ENCODE measurements at regions not wholly inside any gene's neighbourhood (a gene's known extent, or its start where the extent isn't known, plus 50 kb on each side); places are given as distances from the start of the nearest gene placed in this dataset.
"Not testable (repeated sequence)": the region's sequence is repeated elsewhere in the genome, so short reads cannot be mapped to it uniquely, and the experiment has no call there.

DNA sequence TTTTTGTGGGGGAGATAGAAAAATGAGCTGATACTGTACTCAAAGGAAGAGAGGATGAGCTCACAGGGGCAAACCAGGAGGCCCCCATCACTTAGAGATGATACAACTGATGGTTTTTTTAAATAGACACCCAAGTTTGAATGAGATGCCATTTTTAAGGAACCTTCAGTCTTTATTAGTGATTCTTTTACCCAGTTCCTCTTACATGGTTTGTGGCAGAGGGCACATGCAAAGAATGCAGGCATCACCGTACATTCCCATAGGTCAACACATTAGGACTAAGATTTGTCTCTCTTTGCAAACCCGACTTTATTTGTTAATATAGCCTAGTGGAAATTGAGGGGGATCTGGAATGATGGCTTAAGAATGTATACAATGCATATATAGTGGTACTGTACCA lies 250.9 kb downstream of the ASXL3 start:
- H3K4me3 ChIP-seq (ENCODE audit: low read length), result no peak overlapping the region
- peak in 1 of 2 donors; percentile 13 for DNase-seq
- no peaks in the 10 kb centered on the region for H3K36me3 ChIP-seq (ENCODE audit: control insufficient read depth, insufficient read depth, low read length)
- 60% methylated on average over 1 of the region's 2 CpGs for WGBS (ENCODE audit: insufficient coverage, low lambda C conversion rate)
- no peaks in the 10 kb centered on the region for H3K27me3 ChIP-seq (ENCODE audit: control insufficient read depth, insufficient read depth, low read length)
- H3K9me3 ChIP-seq (ENCODE audit: control insufficient read depth, low read depth, low read length), result peaks cover 9% of the 10 kb centered on the region
- H3K4me1 ChIP-seq (ENCODE audit: control insufficient read depth, insufficient read depth, low read length), result peaks cover 3% of the 10 kb centered on the region
- H3K27ac ChIP-seq (ENCODE audit: low read length), result no peak overlapping the region

DNA sequence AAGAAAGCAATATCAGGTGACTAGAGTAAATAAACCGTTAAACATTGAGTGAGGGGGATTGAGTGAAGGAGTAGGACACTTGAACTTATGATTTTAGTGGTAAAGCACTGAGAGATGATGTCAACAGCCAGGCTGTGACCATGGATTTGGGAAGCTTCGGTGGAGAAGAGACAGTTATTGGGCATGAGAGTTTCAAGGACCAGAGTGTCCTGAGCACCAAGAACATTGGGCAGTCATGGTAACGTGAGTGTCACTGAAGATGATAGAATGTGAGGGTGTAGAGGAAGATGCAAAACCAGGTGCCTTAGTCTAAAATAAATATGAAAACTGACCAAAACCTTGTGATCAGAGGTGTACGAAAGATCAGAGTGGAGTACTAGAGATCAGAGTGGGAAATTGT lies 248.1 kb downstream of the ASXL3 start:
- 100% methylated on average over 2 of the region's 4 CpGs for WGBS (ENCODE audit: insufficient coverage, low lambda C conversion rate)
- Histone ChIP-seq H3K4me3 (ENCODE audit: low read length) (no peak overlapping the region), H3K36me3 (ENCODE audit: control insufficient read depth, insufficient read depth, low read length) (no peaks in the 10 kb centered on the region), H3K27me3 (ENCODE audit: control insufficient read depth, insufficient read depth, low read length) (no peaks in the 10 kb centered on the region), H3K4me1 (ENCODE audit: control insufficient read depth, insufficient read depth, low read length) (peaks cover 3% of the 10 kb centered on the region), H3K27ac (ENCODE audit: low read length) (no peak overlapping the region), H3K9me3 (ENCODE audit: control insufficient read depth, low read depth, low read length) (no peaks in the 10 kb centered on the region)
- DNase-seq, result no peak

DNA sequence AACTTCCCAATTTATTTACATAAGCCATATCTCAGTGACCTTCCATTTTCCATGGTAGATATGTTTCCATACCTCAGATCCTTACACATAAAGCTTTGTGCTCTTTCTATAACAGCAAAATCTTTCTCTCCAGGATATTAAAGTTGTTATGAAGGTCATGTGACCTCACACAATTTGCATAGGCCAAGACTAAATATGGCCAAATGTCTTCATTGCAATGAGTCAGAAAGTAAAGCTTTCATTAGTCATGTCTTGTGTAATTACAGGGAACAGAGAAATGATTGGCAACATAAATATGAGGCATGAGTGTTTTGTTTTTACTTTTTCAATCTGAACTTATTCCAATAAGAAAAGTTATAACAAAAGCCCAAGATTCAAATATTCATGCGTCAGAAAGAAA lies 243.5 kb downstream of the ASXL3 start:
- WGBS (ENCODE audit: insufficient coverage, low lambda C conversion rate), result no CpG with 5 or more reads among the region's 1 CpG
- no peak overlapping the region for H3K4me3 ChIP-seq (ENCODE audit: low read length)
- DNase-seq, result peak in 1 of 2 donors; percentile 29
- no peaks in the 10 kb centered on the region for H3K36me3 ChIP-seq (ENCODE audit: control insufficient read depth, insufficient read depth, low read length)
- H3K27ac ChIP-seq (ENCODE audit: low read length), result peak overlapping the region; percentile 62
- no peaks in the 10 kb centered on the region for H3K9me3 ChIP-seq (ENCODE audit: control insufficient read depth, low read depth, low read length)
- H3K4me1 ChIP-seq (ENCODE audit: control insufficient read depth, insufficient read depth, low read length), result no peaks in the 10 kb centered on the region
- H3K27me3 ChIP-seq (ENCODE audit: control insufficient read depth, insufficient read depth, low read length), result no peaks in the 10 kb centered on the region

DNA sequence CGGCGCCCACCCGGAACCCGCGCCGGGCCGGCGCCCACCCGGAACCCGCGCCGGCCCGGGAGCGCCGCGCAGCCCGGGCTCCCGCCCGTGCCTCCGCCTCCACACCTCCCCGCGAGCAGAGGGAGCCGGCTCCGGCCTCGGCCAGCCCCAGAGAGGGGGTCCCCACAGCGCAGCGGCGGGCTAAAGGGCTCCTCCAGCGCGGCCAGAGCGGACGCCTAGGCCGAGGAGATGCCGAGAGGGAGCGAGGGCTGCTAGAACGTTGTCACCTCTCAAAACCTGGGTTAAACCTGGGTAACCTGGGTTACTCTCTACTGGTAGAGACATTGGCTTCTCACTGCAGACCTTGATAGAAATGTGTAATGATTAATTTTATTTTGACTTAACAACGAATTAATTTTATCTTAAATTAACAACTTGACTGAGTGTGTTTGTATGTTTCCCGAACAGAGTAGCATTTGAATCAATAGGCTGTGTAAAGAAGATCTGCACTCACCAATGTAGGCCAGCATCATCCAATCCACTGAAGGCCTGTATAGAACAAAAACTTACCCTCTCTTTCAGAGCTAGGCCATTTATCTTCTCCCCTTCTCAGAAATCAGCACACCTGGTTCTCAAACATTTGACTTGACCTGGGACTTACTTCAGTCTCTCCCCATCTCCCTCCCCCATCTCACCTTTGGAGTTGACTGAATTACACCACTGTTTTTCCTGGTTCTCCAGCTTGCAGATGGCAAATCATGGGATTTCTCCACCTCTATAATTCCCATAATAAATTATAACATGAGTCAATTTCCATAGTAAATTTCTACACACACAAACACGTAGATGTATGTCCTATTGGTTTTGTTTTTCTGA lies 242.7 kb downstream of the ASXL3 start:
- Histone ChIP-seq H3K27ac (ENCODE audit: low read length) (peak overlapping the region; percentile 62), H3K4me3 (ENCODE audit: low read length) (peak overlapping the region; percentile 33), H3K4me1 (ENCODE audit: control insufficient read depth, insufficient read depth, low read length) (no peaks in the 10 kb centered on the region), H3K9me3 (ENCODE audit: control insufficient read depth, low read depth, low read length) (no peaks in the 10 kb centered on the region), H3K36me3 (ENCODE audit: control insufficient read depth, insufficient read depth, low read length) (no peaks in the 10 kb centered on the region), H3K27me3 (ENCODE audit: control insufficient read depth, insufficient read depth, low read length) (no peaks in the 10 kb centered on the region)
- WGBS (ENCODE audit: insufficient coverage, low lambda C conversion rate), result 100% methylated on average over 1 of the region's 39 CpGs
- peak; percentile 26 to 69 for DNase-seq

DNA sequence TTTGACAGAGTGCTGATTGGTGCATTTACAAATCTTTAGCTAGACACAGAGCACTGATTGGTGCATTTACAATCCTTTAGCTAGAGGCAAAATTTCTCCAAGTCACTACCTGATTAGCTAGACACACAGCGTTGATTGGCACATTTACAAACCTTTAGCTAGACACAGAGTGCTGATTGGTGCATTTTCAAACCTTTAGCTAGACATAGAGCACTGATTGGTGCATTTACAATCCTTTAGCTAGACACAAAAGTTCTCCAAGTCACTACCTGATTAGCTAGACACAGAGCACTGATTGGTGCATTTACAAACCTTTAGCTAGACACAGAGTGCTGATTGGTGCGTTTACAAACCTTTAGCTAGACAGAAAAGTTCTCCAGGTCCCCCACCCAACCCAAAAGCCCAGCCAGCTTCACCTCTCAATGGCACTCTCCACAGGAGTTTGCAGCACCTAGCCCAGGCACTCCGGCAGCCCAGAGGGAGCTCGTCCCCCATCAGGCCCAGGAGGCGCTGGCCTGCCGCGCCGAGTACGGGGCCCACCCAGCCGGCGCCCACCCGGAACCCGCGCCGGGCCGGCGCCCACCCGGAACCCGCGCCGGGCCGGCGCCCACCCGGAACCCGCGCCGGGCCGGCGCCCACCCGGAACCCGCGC lies 241.8 kb downstream of the ASXL3 start:
- H3K9me3 ChIP-seq (ENCODE audit: control insufficient read depth, low read depth, low read length); H3K27me3 ChIP-seq (ENCODE audit: control insufficient read depth, insufficient read depth, low read length); H3K27ac ChIP-seq (ENCODE audit: low read length); H3K36me3 ChIP-seq (ENCODE audit: control insufficient read depth, insufficient read depth, low read length); H3K4me1 ChIP-seq (ENCODE audit: control insufficient read depth, insufficient read depth, low read length); H3K4me3 ChIP-seq (ENCODE audit: low read length): not testable (repeated sequence)
- peak in 1 of 2 donors; percentile 8 for DNase-seq
- WGBS (ENCODE audit: insufficient coverage, low lambda C conversion rate), result no CpG with 5 or more reads among the region's 32 CpGs

DNA sequence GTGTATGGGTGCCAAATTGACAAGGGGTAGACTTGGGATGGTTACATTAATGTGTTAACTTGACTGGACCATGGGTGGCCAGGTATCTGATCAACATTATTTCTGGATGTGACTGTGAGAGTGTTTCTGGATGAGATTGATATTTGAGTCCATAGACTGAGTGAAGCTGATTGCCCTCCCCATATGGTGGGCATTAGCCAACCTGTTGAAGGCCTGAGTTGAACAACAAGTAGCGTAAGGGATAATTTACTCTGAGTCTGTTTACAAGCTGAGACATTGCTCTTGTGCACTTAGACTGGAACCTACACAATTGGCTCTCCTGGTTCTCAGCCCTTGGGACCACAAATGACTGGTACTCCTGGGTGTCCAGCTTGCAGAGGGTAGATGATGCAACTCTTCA lies 240.1 kb downstream of the ASXL3 start:
- no peaks in the 10 kb centered on the region for H3K9me3 ChIP-seq (ENCODE audit: control insufficient read depth, low read depth, low read length)
- H3K4me3 ChIP-seq (ENCODE audit: low read length), result no peak overlapping the region
- no CpG with 5 or more reads among the region's 1 CpG for WGBS (ENCODE audit: insufficient coverage, low lambda C conversion rate)
- H3K27me3 ChIP-seq (ENCODE audit: control insufficient read depth, insufficient read depth, low read length), result no peaks in the 10 kb centered on the region
- H3K36me3 ChIP-seq (ENCODE audit: control insufficient read depth, insufficient read depth, low read length), result no peaks in the 10 kb centered on the region
- no peak overlapping the region for H3K27ac ChIP-seq (ENCODE audit: low read length)
- no peak for DNase-seq
- no peaks in the 10 kb centered on the region for H3K4me1 ChIP-seq (ENCODE audit: control insufficient read depth, insufficient read depth, low read length)

DNA sequence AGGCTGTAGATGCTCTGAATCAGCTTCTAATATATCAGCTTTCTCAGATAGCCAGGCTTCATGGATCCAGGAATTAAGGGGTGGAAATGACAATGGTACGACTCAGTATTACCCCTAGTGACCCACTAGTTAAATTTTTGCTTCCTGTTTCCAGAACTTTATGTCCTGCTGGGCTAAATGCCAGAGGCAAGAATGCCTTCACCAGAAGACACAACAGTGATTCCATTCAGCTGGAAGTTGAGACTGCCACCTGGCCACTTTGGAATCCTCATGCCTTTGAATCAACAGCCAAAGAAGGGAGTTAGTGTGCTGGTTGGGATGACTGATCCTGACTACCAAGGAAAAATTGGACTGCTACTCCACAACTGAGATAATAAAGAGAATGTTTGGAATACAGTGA lies 239.1 kb downstream of the ASXL3 start:
- H3K27me3 ChIP-seq (ENCODE audit: control insufficient read depth, insufficient read depth, low read length), result no peaks in the 10 kb centered on the region
- no CpG with 5 or more reads among the region's 1 CpG for WGBS (ENCODE audit: insufficient coverage, low lambda C conversion rate)
- H3K9me3 ChIP-seq (ENCODE audit: control insufficient read depth, low read depth, low read length), result no peaks in the 10 kb centered on the region
- H3K4me3 ChIP-seq (ENCODE audit: low read length), result no peak overlapping the region
- no peaks in the 10 kb centered on the region for H3K36me3 ChIP-seq (ENCODE audit: control insufficient read depth, insufficient read depth, low read length)
- DNase-seq, result no peak
- no peaks in the 10 kb centered on the region for H3K4me1 ChIP-seq (ENCODE audit: control insufficient read depth, insufficient read depth, low read length)
- H3K27ac ChIP-seq (ENCODE audit: low read length), result no peak overlapping the region

DNA sequence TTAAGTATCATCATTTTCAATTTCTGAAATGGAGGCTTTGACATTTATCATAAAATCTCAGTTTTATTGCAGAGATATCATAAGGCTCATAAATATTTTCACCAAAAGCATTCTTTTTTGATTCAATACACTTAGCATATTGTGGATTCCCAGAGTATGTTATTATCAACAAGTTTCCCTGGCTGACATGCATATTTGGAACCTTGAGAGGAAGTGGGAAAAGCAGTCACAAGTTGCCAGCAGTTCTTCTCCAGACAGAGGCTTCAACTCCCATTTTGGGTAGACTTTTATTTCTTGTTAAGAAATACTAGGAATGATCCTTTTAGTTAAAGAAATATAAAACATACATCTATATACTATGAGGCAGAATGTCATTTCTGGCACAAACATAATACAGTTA lies 236.5 kb downstream of the ASXL3 start:
- H3K27ac ChIP-seq (ENCODE audit: low read length), result no peak overlapping the region
- H3K4me3 ChIP-seq (ENCODE audit: low read length), result no peak overlapping the region
- H3K4me1 ChIP-seq (ENCODE audit: control insufficient read depth, insufficient read depth, low read length), result no peaks in the 10 kb centered on the region
- H3K9me3 ChIP-seq (ENCODE audit: control insufficient read depth, low read depth, low read length), result no peaks in the 10 kb centered on the region
- H3K27me3 ChIP-seq (ENCODE audit: control insufficient read depth, insufficient read depth, low read length), result no peaks in the 10 kb centered on the region
- no peak for DNase-seq
- no peaks in the 10 kb centered on the region for H3K36me3 ChIP-seq (ENCODE audit: control insufficient read depth, insufficient read depth, low read length)

DNA sequence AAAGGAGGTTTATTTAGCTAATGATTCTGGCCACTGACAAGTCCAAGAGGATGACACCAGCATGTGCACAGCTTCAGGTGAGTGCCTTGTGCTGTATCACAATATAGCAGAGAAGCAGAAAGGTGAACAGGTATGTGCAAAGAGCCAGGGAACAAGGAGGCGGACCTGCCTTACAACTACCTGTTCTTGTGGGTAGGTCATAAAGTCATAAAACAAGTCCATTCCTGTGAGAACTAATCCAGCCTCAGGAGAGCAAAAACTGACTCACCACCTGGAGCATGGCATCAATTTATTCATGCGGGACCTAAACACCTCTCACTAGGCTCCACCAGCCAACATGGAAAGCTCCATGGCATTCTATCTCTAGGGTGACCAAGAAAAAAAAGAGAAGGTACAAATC lies 234.2 kb downstream of the ASXL3 start:
- H3K4me1 ChIP-seq (ENCODE audit: control insufficient read depth, insufficient read depth, low read length), result no peaks in the 10 kb centered on the region
- H3K27ac ChIP-seq (ENCODE audit: low read length), result no peak overlapping the region
- H3K4me3 ChIP-seq (ENCODE audit: low read length), result no peak overlapping the region
- H3K9me3 ChIP-seq (ENCODE audit: control insufficient read depth, low read depth, low read length), result no peaks in the 10 kb centered on the region
- WGBS (ENCODE audit: insufficient coverage, low lambda C conversion rate), result no CpG with 5 or more reads among the region's 2 CpGs
- DNase-seq, result peak; percentile 73 to 83
- no peaks in the 10 kb centered on the region for H3K27me3 ChIP-seq (ENCODE audit: control insufficient read depth, insufficient read depth, low read length)
- H3K36me3 ChIP-seq (ENCODE audit: control insufficient read depth, insufficient read depth, low read length), result no peaks in the 10 kb centered on the region

DNA sequence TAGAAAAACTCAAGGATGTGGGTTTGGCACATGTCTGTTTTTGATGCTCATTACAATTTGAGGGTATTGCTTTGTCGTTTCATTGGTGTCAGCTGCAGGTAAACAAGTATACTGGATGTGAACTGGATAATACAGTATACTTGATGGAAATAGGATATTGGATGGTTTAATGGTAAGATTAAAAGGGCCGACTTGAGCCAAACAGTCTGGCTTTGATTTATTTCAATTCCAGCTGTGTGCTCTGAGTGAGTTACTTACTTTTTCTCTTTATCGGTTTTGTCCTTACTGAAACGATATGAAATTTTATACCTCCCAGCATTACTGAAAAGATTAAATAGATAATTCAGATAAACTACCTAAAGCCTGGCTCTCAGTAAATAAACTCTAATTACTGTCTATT lies 227.6 kb downstream of the ASXL3 start:
- no peak overlapping the region for H3K27ac ChIP-seq (ENCODE audit: low read length)
- no peak for DNase-seq
- H3K9me3 ChIP-seq (ENCODE audit: control insufficient read depth, low read depth, low read length), result no peaks in the 10 kb centered on the region
- no peaks in the 10 kb centered on the region for H3K27me3 ChIP-seq (ENCODE audit: control insufficient read depth, insufficient read depth, low read length)
- 18% methylated on average over 3 of the region's 4 CpGs for WGBS (ENCODE audit: insufficient coverage, low lambda C conversion rate)
- H3K36me3 ChIP-seq (ENCODE audit: control insufficient read depth, insufficient read depth, low read length), result no peaks in the 10 kb centered on the region
- peaks cover 7% of the 10 kb centered on the region for H3K4me1 ChIP-seq (ENCODE audit: control insufficient read depth, insufficient read depth, low read length)
- no peak overlapping the region for H3K4me3 ChIP-seq (ENCODE audit: low read length)

DNA sequence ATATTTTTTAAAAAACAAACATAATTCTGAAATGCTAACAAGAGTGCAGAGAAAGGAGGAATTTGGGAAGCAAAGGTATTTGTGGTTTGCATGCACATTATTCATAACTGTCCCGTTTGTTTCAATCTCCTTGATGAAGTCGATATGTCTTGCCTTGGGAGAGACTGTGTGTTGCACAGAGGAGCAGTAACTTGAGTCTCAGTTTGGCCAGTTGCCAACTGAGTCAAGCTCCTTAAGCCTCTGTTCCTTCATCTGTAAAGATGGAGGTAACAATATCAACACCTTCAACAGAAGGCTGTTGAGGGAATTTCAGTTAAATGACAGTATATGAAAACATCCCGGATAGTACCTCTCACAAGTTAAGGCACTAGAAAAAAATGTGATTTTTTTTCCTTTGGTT lies 226.2 kb downstream of the ASXL3 start:
- no peaks in the 10 kb centered on the region for H3K9me3 ChIP-seq (ENCODE audit: control insufficient read depth, low read depth, low read length)
- peaks cover 7% of the 10 kb centered on the region for H3K4me1 ChIP-seq (ENCODE audit: control insufficient read depth, insufficient read depth, low read length)
- H3K4me3 ChIP-seq (ENCODE audit: low read length), result no peak overlapping the region
- H3K27me3 ChIP-seq (ENCODE audit: control insufficient read depth, insufficient read depth, low read length), result no peaks in the 10 kb centered on the region
- no peak overlapping the region for H3K27ac ChIP-seq (ENCODE audit: low read length)
- DNase-seq, result peak in 1 of 2 donors; percentile 6
- WGBS (ENCODE audit: insufficient coverage, low lambda C conversion rate), result 40% methylated on average over 2 of the region's 3 CpGs
- no peaks in the 10 kb centered on the region for H3K36me3 ChIP-seq (ENCODE audit: control insufficient read depth, insufficient read depth, low read length)

Data from large intestine (tissue), 3 donors.